C1 segment of cervical spinal cord (tissue), 14 donors: ENCODE measurements at regions not wholly inside any gene's neighbourhood (a gene's known extent, or its start where the extent isn't known, plus 50 kb on each side); places are given as distances from the start of the nearest gene placed in this dataset.
"Not testable (repeated sequence)": the region's sequence is repeated elsewhere in the genome, so short reads cannot be mapped to it uniquely, and the experiment has no call there.

Experiments used
- DNase-seq, 14 donors: peaks; one replicate each; lab custom pipeline; 2025; lab: John Stamatoyannopoulos, UW

DNA sequence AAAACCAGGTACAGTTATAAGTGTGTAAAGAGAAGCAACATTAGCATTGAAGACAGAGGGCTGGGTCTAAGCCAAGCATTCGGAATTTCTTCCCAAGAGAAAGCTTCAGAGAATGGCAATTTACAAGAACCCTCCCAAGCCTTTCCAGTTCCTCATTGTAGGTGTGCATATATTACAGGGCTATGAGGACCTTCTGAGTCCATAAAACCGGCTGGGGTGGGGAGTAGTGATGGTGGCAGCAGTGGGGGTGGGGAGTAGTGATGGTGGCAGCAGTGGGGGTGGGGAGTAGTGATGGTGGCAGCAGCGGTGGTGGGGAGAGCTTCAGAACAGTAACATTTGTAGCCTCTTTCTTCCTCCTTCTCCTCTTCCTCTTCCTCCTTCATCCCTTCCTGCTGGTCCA is 368.7 kb upstream of the UMPS start:
- no peak for DNase-seq

DNA sequence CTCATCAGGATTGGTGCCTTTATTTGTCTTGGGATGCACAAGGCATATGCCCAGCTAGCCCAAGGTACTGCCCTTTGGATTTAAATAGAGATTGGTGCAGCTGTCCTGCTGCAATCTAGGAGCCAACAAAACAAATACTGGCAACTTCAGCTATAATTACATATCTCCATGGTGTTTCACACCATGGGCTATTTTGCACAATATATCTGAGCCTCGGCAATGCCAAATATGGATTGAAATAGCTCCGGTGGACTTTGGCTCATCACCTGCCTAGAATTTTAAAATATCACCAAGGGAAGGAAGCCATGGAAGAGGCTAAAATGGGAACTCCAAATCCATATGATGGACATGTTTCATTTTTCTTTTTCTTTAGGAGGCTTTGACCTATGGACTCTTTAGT is 367.8 kb upstream of the UMPS start:
- DNase-seq = no peak

DNA sequence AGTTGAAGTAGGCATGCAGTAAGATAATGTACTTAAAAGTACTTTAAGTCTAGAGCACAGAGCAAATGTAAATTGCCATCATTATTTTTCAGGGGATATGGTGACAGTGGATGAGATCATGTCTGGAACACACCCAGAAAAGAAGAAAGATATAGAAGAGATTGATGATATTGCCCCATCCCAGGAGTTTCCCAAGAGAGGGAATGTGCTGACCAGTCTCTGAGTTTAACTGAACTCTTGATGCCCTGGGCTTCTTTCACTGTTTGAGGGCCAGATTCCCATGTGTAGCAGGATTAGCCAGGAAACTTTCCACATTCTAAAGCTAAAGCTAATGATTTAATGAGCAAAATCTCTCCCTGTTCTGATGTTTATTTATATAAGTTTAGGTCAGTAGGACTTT is 366.8 kb upstream of the UMPS start:
- DNase-seq = no peak

DNA sequence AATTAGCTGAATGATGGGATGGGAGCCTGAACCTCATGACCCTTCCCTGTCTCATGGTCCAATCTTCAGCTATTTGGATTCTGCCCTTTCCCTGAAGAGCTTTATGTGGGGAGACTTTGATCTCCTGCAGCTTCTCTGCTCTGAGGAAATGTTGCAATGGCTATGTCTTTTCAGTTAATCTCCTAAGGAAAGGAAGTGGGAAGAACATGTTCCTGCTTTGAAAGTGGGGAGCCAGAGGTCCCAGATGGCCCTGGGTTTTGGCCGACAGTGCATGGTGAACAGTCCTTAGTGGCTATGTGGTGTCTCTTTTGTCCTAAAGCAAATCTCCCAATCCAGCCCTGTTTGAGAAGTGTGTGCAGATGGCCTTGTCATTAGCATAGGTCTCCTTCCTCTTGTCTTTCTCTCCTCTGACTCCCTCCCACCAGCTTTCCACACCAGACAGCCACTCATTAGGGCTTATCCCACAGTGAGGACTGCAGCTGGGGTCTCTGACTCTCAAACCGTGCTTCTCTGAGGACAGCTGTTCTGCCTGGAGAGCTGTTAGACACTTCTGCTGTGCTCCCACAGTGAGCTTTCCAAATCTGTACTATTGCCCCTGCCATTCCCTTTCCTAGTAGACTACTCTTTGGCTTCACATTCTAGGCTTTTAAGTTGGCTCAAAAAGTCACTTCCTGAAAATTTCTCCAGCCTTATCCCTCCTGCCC is 365.8 kb upstream of the UMPS start:
- no peak for DNase-seq

GRCh38 chr3:124366655-124367054 is 363.6 kb upstream of the UMPS start:
- DNase-seq = not testable (repeated sequence)

DNA sequence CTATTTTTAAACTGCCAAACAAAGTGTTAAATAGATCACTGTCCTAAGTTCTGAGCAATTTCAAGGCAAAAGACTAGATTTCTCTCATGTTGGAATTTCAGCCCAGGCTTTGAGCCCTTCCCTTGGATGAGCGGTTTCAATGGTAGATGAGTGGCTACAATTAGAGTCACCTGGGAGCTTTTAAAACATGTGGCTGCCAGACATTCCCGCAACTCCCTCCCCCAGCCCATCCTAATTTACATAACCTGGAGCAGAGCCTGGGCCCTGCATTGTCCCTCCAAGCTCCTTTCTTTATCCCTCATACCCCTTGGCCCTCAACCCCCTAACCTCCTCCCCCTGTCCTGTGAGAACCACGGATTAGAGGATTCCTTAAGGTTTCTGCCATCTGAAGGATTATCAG is 357.5 kb upstream of the UMPS start:
- no peak for DNase-seq

DNA sequence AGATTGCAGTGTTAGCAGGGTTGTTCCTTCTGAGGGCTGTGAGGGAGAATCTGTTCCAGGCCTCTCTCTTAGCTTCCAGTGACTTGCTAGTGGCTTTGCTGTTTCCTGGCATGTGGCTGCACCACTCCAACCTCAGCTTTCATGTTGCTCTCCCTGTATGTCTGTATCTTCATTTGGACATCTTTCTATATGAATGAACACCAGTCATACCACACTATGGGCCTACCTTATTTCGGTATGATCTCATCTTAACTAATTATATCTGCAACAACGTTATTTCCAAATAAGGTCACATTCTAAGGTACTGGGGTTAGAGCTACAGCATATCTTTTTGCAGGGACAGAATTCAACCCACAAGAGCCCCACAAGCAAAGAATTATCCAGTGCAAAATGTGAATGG is 356.7 kb upstream of the UMPS start:
- DNase-seq = no peak

DNA sequence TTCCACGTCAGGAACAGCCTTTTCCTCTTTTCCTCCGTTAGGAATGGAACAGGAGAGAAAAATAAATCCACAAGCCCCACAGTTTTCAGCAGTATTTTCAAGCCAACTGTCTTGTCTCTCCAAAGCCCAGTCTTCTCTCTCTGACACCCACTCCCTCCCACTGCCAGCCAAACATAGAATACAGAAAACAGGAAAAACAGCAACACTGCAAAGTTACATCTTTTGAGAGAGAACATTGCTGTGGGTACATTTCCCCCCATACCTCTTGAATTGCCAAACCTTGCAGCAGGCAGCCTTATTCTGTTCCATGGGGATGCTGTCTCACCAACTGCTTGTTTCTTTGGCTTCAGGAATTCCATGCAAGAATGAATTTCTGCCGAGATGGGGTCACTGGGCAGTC is 355.7 kb upstream of the UMPS start:
- DNase-seq = no peak

DNA sequence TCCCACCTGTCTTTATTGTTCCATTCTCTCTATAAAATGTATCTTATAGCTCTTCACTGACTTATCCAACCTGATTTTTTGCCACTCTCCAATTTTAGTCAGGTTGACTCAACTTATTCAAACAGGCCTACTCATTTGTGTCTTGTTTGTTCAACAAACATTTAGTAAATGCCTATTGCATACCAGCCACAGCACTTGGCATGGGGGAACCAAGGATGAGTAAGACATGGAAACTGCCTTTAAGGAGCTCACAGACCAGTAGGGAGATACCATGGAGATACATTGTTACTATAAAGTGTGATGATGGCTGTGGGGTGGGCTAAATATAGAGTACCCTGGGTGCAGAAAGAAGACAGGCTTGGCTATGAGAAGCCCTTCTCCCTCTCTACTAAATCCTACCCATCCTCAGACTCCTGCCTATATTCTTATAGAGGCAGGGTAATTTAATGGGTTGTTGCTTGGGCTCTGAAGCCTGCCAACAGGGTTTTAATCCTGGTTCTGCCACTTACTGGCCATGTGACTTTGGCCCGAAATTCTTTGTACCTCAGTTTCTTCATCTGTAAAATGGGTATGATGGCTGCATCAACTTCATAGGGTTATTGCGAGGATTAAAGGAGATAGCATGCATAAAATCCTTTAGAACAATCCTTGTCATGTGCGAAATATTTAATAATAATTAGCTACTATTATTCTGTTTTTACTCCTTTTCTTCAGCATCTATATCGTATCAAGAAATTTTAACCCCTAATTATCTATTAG is 348.5 kb upstream of the UMPS start:
- no peak for DNase-seq

DNA sequence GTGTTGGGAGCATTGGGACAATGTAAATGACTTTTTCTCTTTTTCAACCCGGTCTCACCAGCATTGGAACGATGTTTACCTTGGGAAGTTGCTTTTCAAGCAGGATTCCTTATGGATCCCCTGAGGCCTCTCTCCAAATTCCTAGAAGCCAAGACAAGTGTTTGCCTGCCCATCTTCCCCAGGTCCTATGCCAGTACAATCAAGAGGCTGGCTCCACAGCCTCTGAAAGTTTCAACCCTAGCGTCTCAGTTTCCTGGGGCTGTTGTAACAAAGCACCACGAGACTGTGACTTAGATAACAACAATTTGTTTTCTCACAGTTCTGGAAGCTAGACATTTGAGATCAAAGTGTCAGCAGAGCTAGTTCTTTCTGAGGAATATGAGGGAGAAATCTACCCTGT is 347.2 kb upstream of the UMPS start:
- DNase-seq = no peak

DNA sequence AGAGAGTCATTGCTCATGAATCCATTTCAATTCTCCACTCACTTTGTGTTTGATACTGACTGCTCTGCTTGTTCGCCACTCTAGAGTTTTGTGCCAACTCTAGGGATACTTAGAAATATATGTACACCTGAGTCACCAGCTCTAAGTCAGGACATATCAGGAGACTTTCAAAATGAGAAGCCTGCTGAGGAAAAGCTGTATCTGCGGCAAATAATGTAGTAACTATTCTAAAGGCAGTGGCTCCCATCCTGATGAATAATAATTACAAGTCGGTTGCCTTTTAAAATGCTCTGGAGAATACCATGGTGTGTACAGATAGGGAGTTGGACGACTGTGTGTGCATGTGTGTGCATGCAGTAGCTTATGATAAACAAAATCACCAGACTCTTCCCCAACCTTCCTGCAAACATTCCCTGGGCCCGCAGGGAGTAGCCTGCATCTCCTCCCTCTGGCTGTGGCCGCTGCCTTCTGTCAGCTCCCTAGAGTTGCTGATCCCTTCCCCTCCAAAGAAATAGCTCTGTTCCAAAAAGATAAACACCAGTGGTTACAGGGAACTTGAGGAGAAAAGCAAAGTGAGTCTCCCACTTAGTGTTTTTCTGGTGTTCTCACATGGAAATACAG is 346.3 kb upstream of the UMPS start:
- DNase-seq = no peak

DNA sequence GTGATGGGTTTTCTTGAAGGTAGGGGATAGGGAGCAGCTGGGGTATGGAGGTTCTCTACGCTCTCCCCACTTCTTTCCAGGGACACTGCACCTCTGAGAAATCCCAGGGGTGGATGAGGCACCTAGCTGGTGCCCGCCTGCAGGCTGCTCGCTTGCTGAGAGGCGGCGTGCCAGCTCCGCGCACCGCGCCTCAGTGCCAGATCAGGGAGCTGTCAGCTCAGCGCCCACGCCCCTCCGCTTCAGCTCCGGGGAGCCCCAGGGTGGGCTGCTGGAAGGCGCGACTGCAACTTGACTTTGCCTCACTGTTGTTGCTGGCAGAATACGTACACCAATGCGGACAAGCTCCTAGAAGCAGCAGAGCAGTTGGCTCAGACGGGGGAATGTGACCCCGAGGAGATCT is 345.7 kb upstream of the UMPS start:
- DNase-seq = no peak

- DNase-seq = no peak
These were observed 344.3 kb upstream of the UMPS start for GRCh38 chr3:124385996-124386395.

GRCh38 chr3:124386996-124387595 is 343.2 kb upstream of the UMPS start:
- no peak for DNase-seq

DNA sequence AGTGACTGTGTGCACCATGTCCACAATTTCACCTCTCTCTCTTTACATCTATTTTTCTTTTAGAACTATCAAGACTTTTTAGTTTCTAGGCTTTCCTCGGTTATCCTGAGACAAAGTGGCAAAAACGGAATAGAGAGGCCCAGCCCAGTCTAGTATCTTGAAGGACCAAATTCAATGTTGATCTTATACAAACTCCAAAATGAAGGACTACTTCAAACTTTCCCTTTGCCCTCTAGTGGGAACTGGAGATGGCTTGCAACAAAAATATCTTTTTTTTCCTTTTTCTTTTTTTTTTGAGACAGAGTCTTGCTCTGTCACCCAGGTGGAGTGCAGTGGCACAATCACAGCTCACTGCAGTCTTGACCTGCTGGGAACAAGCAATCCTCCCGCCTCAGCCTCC is 338.5 kb upstream of the UMPS start:
- no peak for DNase-seq

DNA sequence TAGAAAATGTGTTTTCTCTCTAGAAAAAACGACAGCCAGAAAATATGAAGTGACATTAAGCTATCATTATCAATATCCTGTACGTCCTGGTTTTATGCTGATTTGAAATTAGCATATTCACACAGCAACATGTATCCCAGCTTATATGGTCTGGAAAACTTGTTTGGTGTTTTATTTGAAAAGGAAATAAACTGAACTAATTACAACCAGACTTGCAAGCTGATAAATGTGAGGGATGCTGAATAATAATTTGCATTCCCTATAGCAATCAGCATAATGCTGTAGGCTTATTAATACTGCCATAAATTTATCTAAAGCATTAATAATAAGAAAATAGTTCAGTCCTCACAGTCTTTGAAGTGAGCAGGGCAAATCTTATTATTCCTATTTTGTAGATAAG is 336.9 kb upstream of the UMPS start:
- no peak for DNase-seq

GRCh38 chr3:124395162-124395561 is 335.1 kb upstream of the UMPS start:
- no peak for DNase-seq

GRCh38 chr3:124395584-124396338 is 334.5 kb upstream of the UMPS start:
- no peak for DNase-seq

DNA sequence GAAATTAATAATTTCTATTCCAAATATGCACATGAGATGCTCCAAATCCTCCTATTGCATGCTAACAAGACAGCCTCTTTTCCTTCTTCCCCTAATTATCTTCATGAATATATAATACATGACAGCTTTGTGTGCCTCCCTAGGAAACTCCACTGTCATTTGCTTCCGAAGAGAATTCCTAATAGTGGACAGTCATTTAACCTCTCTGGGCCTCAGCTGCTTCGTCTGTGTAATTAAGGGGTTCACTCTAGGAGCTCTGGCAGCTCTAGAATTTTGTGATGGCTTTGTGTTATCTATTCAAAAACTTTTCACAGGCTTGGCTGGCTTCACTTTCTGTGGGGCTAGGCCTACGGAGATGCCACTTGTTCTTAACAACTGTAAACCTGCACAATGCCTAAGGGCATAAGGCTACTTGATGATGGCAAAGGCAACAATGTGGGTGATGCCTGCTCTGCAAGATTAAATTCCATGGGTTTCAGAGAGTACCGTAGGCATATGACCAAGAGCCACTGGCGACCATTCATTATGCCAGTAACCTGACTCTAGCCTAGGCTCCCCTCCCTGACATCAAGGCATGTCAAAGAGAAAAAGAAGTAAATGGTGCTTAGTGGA is 333.8 kb upstream of the UMPS start:
- DNase-seq = no peak

DNA sequence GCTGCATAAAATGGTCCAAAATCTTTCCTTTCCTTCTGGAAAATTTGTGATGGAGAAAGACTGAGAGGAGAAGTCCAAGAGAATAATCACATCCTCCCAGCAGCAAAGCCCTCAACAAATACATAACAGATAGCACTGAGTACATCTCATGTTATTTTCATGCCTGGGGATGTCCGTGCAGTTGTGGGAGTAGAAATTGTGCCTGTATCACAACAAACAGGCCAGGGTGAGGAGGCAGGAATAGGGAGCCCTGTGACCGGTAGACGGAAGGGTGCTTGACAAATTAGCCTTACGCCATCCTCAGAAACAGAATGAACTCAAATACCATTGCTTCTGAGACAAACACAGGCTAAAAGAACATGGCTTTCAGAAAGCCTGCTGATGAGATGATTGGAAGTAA is 333.2 kb upstream of the UMPS start:
- DNase-seq = no peak

DNA sequence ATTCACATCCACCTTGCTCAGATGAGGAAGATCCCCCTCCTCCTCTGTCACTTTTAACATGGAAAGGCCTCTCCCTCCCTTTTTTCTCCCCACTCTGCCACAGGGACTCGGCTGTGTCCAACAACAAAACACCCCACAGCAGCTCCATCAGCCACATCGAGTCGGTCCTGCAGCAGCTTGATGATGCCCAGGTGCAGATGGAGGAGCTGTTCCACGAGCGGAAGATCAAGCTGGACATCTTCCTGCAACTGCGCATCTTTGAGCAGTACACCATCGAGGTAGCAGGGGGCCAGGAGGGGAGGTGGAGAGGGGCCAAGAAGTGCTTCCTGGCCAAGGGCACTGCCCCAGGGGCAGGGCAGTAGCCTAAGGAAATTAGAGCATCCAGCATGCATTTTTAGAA is 331.7 kb upstream of the UMPS start:
- DNase-seq = no peak
